HCEC 1CT (cell line): ENCODE measurements at regions not wholly inside any gene's neighbourhood (a gene's known extent, or its start where the extent isn't known, plus 50 kb on each side); places are given as distances from the start of the nearest gene placed in this dataset.
"Not testable (repeated sequence)": the region's sequence is repeated elsewhere in the genome, so short reads cannot be mapped to it uniquely, and the experiment has no call there.

Source experiments
- DNase-seq: peaks from one replicate; pipeline ENCODE4 v3.0.0-alpha.2; 2017

DNA sequence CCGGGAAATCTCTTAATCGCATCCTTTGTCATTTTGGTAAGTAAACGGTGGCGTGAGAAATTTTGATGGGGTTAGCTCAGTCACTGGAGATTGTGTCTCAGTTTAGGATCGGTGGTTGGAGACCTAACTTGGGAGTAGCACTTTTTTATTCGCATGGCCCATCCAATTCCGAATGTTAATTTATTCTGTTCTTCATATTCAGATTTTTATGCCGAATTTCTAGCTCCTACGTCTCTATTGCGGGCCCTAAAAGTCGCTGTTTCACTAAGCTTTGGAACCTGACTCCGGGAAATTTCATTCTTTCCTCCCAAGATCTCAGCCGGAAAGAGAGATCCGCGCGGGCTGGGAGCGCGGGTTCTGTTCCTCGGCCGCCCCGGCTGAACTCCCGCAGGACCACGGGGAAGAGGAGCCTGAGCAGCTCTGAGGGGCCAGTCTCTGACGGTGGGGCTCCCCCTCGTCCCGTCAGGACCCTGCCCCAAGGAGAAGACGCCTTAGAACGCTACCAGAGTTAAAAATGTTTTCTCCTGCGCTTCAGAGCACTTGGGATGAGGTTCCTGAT, 279.7 kb downstream of the FAM72C start:
- no peak for DNase-seq

DNA sequence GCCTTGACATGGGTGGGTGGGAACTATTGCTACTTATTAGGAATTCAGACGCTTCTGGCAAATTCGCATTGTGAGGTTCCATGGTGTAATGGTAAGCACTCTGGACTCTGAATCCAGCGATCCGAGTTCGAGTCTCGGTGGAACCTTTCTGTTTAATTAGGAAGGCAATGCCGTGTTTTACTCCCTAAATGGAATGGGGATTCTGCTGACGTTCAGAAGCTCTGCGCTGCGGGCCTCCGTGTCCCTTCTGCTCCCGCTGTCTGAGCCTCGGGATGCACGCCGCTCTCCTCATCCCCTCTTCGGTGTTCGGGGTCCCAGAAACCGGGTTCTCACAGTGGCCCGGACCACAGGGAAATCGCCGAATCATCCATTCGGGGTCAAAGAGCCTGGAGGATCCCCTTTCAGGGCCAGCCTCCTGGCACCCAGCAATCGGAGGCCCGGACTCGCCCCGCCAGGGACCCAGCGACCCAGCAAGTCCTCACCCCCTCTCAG, 280.3 kb downstream of the FAM72C start:
- DNase-seq = no peak

DNA sequence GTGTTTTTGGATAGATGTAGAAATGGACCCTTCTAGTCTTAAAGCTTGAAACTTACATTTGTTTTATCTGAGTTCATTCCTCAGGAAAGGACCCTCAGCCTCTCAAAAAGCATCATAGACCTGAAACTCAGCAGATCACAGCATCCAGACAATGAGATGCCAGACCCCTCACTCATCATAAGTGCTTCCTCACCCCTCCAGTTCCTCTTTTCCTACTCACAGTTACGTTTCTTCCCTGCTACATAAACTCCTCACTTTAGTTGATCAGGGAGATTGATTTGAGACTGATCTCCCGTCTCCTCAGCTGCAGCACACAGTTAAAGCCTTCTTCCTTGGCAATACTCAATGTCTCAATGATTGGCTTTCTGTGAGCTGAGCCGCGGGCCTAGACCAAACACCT, 282.0 kb downstream of the FAM72C start:
- DNase-seq = no peak

DNA sequence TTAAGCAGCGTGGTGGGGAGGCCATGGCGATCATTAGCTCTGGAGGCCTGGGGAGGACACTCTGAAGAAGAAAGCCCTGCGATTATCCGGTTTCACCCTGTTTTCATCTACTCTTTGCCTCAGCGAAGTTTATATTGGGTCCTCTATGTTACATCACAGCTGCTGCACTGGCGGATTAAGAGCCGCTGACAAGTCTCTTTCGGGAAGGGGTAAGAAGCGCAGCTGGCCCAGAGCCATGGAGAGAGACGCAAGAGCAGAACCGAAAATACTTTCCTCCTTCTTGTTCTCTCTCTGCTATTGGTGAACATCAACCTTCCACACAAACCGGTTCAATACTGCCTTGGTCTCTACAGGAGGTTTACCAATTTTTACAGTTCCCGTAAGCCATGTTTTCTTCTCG, 291.5 kb downstream of the FAM72C start:
- DNase-seq = no peak

DNA sequence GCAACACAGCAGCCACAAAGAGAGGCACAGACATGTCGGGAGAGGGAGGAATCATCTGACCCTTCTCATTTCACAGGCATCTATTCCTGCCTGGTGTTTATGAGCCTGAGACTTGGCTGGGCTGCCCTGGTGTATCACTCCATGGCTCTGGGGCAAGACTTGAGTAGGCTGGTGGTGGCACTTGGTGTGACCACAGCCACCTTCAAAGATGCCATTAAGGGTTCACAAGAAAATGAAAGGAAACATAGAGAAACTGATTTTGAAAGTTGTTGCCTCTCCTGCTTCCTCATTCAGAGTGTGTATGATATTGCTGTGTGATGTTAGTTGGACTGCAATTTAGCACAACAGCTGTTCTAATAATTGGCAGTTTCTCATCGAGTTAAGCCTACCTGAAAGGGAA, 298.8 kb downstream of the FAM72C start:
- DNase-seq = no peak

DNA sequence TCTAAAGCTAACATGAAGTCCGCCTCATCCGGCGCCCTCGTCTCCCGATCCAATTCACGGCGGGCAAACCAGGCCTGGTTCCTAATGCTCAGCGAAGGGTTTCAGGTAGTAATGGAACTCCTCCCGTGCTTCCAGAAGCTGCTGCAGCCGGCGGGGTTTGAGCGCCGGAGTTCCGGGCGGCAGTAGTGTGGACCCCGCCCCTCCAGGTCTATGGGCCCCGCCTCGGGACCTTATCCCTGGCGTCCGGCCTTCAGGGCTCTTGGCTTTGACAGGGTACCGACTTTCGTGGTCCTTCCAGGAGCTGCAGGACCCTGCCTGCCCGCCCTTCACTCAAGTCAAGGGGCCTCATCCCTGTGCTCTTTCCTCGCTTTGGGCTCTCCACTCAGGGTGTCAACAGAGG, 304.1 kb downstream of the FAM72C start:
- no peak for DNase-seq

DNA sequence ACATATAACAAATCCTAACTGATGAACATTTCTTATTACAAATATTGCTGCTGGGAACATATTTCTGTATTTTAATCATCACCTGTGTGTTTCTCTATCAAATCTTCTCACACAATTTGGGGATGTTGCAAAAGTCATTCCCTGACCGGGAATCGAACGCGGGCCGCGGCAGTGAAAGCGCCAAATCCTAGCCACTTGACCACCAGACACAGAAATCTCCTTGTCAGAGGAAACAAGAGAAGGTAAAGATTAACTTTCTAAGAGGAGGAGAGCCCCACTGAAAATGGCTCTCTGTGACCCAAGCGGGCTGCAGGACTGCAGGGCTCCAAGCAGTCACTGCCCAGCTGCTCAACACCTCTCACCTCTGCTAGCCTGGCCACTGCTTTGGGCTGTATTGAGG, 304.9 kb downstream of the FAM72C start:
- no peak for DNase-seq

DNA sequence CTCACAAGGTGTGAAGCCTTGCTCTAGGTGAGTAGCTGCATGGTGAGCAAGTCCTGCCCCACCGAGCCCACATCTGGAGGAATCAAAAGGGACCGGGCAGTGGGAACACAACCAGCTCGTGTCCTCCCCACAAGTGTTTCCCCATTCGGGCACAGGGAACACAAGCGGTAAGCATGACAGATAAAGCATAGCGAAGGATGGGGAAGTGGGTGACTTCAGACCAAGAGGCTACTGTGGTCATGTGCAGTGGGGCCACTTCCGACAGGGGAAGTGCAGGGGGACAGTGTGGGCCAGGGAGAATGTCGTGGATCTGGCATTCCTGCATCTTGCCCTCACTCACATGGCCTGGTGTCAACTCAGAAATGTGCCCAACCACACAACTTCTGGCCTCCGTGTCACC, 306.2 kb downstream of the FAM72C start:
- no peak for DNase-seq

DNA sequence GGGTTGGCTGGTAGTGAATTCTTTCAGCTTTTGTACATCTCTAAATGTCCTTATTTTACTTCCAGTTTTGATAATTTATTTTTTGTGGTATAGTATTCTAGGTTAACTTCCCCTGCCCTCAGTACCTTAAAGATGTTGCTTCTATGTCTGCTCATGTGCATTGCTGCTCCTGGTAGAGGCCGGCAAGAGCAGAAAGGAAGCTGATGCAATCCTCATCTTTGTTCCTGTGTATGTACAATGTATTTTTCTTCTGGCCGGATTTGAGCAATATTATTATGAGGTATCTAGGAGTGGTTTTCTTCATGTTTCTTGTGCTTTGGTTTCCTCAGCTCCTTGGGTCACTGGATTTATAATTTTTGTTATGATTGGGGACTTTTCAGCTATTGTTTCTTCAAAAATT, 308.7 kb downstream of the FAM72C start:
- not testable (repeated sequence) for DNase-seq

DNA sequence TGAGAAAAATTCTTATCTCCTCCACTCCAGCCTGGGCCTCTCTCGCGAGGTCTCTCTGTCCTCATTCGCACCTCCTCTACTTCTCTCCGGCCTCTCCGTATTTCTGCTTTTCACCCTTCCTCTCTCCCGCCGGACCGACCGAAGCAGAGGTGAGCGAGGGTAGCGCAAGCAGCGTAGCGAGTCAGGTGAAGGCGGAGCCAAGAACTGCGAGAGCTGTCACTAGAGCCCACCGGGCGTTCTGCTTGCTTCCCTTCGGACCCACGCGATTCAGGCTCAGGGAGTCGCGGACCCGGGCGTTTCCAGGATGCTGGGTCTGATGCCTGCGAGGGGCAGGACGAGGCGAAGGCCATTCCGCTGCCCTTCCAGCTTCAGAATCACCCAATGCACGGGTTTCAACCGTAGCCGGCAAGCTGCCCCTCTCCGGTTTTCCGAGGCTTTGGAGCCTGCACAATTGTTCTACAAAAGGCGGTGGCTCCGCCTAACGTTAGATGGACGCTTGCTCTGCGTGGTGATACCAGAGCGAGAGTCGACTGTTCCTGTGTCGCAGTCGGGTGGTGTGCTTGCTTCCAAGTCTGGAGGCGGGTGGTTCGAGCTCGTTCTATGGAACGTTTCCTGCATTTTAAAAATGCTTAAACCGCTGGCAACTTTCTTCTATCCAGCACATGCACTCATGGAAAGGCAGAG, 310.2 kb downstream of the FAM72C start:
- no peak for DNase-seq

DNA sequence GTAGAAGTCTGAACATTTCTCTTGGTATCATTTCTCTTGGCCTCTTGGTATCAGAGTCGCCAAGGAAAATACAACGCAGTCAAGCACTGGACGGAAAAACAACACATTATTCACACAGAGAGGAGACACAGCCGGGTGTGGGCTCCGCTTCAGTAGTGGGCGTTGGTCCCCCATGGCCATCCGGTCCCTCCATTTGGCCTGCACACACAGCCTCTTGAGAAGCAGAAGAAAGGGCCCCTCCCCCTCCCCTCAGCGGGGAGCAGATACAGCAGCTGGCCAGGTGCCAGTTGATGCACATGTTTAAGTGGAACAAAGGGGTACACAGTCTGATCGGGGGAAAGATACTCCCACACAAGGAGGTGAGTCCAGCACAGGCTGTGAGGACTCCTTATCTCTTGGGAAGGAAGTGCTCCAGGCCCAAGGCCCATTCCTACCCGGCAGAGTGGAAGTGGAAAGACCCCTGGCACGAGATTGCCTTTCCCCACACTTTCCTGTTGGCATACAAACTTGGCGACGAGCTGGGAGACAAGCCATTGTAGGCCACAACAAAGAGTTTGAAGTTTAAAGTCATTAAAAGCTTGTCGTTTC, 311.3 kb downstream of the FAM72C start:
- DNase-seq = no peak

DNA sequence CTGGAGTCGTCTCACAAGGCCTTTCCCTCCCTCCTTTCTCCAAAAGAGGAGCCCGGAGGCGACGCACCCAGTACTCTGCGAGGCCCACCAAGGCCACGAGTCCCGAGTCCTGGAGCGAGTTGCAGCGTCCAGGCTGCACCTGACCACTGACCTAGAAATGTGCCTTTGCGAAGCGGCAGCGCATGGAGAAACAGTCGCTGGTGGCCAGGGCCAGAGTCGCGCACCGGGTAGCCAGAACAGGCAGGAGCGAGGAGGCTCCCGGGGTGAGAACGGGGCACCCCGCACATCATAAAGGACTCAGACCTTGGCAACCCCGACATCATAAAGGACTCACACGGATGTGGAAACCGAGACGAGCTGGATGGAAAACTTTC, 318.4 kb downstream of the FAM72C start:
- no peak for DNase-seq

DNA sequence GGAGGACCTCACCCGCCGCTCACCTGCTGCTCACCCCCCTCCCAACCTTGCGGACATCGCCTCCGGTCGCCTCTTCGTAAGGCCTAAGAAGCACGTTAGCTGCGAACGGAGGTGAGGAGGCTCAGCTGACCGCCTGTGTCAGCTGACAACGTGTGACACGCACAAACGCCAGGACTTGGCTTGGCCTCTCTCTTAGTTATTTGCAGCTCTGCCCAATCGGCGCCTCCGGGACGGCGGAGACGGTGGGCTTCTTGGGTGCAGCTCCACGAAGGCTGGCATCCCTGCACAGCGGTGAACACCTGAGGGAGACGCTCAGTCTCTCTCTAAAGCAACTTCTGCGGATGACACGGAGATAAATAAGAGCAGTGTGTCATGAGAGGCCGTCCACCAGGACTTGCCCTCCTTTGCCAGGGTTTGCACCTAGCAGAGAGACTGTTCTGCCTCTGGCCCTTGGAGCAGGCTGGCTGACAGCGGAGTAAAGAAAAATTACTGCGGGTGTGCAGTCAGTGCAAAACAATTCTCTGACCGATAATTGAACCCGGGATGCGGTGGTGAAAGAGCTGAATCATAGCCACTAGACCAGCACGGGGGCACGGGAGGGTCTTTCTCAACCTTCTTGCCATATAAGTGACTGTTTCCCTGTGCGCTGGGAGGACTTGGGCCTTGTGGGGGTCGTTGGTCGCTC, 318.9 kb downstream of the FAM72C start:
- DNase-seq = no peak

DNA sequence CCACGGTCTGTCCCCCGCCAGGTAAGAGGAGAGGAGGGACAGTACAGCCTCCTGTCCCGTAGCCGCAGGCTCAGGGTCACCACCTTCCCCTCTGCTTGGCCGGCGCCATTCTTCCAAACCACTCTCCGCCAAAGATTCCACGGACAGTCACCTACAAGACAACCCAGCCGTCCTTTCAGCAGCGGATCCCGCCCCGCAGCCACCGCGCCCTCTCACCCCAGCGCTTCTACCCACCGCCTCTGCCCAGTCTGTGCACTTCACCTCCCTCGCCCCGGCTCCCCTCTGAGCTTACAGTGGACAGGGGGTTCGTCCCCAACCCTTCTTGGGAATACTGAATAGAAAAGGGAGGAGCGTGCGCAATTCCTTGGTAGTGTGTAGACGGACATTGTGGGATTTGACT, 319.6 kb downstream of the FAM72C start:
- no peak for DNase-seq

DNA sequence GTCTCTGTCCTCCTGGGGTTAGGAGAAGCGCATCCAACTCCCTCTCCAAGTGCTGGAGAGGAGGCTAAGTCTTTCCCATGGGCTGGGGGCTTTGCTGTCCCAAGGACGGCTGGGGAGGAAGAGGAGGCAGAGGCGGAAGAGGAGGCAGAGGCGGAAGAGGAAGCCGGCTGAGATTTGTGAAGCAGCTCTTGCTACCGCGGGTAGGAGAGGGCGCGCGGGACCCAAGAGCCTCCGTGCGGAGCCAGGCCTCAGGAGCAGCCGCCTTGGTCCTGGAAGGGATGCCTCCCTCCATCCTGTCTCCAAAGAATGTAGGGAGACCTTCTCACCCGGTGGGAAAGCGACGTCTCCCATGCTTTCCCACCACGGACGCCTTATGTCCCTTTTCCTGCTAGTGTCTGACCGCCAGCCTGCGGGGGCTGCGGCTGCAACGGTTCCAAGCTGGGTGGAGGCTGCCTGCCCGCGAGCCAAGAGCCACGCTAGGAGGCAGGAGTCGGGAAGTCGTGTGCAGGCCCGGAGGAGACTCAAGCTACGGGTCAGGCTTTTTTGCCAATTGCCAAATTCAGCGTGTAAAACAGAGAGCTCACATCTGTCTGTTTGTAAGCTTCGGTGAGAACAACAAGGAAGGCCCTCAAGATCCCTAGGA, 320.3 kb downstream of the FAM72C start:
- no peak for DNase-seq

DNA sequence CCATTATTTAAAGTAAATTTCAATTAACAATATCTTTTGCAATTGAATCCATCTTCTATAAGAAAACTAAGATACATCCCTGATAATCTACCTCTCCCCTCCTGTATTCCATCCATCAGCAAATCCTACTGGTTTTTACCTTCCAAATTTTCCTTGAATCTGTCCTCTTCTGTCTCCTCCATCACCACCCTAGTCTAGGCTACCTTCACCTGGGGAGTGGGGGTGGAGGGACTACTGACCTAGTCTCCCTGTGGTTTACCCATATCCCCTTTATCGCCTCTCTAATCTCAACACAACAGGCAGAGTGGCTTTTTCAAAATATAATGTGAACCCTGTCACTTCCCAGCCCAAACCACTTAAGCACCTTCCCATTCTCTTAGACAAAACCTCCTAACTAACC, 327.8 kb downstream of the FAM72C start:
- not testable (repeated sequence) for DNase-seq

DNA sequence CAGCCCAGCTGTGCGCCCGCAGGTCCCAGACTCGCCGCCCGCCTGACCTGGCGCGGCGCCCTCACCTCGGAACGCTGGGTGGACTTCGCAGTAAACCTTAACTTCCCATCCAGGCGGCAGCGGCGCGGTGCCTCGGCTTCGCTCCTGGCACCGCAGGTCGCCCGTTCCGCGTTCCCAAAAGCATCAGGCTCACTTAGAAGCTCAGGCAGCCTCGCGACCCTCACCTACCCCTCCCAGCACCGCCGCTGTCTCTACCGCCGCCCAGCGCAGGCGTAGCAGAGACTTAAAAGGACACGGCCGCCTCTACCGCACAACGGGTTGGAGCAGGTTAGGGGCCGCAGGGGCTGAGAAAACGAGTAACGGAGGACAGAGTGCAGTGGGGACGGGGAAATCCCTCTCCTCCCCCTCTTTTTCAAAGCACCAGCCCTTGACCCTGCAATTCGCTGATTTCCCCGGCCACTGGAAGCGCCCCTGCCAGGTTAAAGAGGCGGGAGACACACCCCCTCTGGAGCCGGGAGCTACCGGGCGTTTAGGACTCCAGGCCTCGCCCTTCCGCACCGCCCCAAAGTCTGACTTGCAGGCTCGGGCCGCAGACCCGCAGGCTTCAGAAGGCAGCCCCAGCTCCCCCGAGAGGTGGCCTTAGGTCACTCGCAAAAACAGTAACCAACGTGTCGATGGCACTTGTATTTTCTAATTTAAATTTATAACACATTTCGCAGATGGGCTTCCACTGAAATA, 328.5 kb downstream of the FAM72C start:
- no peak for DNase-seq

DNA sequence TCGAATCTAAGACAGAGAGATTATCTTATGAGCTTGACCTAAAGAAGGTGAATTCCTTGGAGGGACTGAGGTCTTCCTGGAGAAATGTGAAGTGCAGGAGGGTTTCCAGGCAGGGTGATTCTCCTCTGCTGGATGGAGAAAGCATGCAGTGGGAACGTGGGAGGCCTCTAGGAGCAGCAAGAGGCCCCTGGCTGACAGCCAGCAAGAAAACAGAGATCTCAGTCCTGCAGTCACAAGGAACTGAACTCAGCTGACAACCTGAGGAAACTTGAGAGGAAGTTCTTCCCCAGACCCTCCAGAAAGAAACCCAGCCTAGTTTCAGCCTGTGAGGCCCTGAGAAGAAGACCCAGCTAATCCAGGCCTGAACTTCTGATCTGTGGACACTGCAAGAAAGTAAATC, 345.9 kb downstream of the FAM72C start:
- no peak for DNase-seq

DNA sequence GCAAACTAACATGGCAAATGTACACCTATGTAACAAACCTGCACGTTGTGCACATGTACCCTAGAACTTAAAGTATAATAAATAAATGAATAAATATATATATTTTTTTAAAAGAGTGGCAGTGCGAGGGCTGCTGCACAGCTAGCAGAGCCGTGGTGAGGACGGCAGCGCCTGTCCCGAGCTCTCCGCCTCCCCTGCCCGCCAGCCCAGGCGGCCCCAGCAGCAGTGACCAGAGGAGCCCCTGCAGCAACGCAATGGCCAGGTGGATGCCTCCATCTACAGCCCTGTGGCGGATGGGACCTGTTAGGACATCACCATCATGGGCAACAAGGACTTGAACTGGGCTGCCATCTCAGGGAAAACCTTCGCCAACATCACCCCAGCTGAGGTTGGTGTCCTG, 351.9 kb downstream of the FAM72C start:
- no peak for DNase-seq

DNA sequence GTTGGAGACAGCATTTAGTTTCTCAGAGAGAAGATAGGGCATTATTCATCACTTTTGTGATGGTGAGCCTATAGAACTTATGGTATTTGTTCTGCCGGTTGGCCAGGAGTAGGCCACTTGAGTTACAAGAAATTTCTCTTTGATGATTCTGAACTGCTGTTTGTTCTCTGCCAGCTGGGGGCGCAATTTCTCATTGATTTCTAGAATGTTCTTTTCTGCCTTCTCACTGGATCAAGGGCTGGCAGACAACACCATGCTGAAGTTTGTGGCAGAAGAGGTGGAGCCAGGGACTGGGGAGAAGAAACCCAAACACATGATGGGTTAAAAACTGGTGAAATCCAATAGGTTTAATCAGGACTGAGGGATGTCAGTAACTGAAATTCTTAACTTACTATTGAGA, 360.6 kb downstream of the FAM72C start:
- DNase-seq = no peak

DNA sequence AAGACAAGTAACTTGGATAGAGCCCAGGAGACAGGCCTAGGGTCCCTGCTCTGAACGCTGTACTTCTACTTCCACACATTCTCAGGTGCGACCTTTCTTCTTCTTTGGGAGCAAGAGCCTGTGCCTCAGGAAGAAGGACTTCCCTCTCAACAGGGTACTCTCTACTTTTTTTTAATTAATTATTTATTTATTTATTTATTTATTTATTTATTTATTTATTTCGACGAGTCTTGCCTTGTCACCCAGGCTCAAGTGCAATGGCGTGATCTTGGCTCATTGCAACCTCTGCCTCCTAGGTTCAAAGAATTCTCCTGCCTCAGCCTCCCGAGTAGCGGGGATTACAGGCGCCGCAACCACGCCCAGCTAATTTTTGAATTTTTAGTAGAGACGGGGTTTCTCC, 361.6 kb downstream of the FAM72C start:
- no peak for DNase-seq

DNA sequence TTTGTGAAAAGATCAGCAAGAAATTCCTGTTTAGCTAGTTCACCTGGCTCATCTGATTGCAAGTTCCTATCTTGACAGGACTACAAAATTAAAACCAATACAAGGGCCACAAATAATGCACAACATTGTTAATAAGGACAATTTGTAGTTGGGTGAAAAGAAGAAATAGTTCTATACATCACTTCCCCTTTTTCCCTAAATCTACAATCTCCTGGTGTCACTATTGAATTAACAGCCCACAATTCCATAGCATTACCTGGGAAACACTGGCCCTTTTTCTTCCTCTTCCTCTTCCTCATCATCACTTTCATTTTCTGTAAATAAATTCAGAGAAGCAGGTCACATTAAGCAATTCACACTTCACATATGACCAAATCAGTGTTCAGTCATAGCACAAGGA, 366.9 kb downstream of the FAM72C start:
- DNase-seq = no peak

DNA sequence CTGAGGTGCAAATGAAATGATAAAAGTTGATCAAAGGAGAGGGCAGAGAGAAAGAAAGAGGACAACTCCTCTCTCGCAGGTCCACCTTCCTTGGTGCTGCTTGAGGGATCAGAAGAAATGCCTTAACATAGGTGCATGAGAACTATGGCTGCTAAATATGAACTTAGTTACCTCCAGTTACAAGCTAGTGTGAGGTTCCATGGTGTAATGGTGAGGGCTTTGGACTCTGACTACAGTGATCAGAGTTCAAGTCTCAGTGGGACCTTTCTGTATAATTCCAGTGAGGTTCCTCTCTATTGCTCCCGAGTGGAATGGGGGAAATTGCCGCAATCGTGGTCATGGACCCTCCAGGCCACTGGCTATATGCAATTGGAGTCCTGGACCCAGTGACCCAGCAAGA, 387.3 kb downstream of the FAM72C start:
- no peak for DNase-seq
